SKM-1 (cell line): ENCODE measurements at regions not wholly inside any gene's neighbourhood (a gene's known extent, or its start where the extent isn't known, plus 50 kb on each side); places are given as distances from the start of the nearest gene placed in this dataset.

Experiments
- DNase-seq: peaks from one replicate; lab custom pipeline; 2025; ENCODE audit not compliant: unreplicated experiment; lab: John Stamatoyannopoulos, UW

DNA sequence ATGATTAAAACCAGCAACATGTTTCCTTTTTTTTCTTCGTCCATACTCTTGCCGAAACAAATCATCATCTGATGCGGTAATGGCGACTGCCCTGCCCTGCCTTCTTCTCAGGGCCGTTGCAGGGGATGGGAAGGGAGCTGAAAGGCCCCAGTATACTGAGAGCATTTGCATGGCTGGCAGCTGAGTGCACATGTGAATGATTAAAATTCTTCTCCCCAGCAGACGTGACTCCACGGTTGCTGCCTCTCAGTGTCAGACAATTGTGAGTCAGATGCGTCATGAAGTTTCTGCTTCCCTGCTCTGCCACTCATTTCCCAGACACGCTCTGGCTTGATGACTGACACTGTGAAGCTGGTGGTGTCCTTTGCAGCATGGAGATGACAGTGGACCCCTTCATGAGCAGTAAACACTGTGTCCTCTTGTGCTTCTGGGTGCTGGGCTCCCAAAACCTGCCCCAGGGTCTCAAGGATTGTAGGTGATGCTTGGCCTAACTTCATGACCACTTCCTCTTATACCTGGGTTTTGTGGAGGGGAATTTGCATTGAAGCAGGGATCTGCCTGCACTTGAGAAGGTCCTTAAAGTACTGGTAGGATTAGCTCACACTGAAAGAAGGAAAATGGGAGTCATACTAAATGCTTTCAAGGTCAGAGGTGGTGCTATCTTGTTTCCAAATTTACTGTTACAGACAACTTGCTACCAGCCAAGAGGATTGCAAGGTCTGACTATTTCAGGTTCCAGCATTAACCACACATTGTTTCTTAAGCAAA lies 222.5 kb upstream of the COPS8 start:
- no peak for DNase-seq

DNA sequence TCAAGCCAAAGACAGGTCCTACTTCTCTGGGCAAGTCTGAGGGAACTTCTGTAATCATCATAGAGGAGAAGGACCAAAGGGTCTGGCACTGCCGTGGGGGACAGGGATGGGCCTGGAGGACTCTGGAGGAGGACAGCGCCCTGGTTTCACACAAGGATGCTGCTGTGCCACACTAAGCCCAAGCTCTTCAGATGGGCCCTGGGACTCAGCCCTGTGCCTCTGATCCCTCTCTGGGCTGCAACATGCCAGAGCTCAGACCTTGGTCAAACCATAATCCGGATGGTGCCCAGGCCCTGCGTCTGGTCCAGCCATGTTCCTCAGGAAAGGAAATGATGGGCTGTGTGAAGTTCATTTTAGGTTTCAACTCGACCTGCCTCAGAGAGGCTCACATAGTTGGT lies 222.0 kb upstream of the COPS8 start:
- DNase-seq, result no peak

DNA sequence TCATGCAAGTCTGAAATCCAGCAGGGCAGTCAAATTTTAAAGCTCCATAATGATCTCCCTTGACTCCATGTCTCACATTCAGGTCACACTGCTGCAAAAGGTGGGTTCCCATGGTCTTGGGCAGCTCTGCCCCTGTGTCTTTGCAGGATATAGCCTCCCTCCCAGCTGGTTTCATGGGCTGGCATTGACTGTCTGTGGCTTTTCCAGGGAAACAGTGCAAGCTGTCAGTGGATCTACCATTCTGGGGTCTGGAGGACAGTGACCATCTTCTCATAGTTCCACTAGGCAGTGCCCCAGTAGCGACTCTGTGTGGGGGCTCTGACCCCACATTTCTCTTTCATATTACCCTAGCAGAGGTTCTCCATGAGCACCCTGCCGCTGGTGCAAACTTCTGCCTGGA lies 220.6 kb upstream of the COPS8 start:
- DNase-seq, result no peak

DNA sequence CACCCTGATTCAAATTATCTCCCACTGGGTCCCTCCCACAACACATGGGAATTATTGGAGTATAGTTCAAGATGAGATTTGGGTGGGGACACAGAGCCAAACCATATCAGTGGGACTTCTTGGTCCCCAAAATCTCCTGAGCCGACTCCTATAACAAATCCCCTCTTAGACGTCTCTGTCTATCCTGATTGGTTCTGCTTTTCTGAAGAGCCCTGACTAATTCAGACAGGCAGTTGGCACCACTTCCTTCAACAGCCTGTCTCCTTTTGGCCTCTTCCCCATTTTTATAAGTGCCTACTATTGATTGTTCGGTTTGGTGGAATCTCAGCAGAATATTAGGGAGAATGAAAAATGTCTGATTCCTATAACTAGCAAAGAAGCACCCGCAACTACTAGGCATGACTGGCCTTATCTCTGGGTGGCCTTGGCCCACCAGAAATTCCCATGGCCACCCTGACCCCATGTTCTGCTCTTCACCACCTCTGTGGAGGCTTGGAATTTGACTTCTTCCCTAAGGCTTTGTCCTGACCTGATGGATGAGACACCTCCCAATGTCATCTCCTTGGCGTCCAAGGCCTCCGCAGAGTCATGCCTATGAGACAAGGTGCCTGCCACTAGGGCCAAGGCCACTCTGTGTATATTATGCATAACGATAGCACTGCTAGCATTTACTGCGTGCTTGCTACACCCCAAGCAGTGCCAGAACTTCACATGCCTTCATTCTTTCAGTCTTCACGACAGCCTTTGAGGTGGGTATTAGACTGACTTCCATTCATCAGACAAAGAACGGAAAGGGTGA lies 218.9 kb upstream of the COPS8 start:
- peak; percentile 34 for DNase-seq

DNA sequence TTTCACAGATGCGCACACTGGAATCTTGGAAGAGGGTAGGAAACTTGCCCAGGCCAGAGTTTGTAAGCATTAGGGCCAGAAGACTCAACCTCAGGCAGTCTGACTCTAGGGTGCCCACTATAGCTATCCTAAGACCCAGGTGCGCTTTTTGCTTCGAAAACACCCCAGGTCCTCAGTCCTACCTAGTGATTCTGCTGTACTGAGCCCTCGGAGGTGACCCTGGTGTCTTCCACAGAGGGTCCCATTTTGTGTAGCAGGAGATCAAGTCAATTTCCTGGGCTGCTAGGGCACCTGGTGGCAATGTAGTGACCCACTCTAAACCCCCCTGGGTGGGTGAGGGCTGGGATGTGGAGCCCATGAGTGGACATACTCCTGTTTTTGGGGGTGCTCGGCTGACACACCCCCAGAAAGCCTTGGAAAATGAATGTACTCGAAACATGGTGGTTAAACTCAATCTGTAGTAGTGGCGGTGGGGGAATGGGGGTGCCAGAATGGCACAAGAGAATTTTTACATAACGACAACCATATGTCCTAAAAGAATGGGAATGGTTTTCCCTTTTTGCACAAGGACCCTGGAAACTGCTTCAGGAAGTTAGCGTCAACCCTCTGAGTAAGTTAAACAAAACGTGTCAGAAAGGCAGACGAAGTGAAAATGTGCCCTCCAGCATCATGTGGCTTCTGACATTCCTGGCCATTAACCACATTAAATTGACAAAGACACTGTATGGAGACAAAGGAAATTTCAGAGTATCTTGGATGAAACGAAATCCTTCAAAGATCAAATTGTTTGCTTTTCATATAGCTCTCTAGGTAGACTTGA lies 218.0 kb upstream of the COPS8 start:
- DNase-seq, result no peak

DNA sequence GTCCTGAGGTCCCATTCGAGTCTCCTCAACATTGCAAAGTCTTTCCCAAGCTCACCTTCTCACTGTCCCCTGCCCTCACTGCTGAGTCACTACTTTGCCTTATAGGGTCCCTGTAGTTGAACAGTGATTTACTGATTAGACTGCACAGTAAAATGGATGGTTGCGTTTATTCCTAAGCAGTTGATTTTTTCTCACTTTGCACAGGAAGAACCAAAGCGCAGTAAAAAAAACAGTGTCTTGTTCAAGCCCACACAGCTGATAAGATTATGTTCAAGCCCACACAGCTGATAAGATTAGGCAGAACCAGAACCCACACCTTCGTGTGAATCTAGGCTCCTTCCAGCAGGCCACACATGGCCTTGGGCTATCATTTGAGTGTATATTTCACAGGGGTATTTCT lies 215.3 kb upstream of the COPS8 start:
- no peak for DNase-seq

DNA sequence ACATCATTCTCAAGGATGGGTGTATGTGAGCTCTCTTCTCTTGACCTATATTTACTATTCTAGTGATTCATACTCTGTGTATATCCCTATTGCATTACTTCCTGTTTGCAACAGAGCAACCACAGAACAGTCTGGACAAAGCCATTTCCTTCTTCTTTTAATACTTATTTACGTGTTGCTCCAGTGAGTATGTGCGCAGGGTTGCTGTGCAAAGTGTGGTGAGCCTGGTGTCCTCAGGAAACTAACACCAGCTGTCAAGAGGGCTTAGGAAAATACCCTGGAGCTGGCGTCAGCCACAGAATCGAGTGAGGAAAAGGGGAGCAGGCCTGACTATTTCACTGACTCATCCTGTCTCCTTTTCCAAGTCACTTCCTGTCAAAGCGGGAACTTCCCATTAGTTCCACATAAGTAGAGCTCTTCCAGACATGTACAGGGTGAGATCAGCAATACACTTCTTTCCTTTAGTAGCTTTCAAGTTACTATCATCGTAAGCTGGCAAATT lies 214.1 kb upstream of the COPS8 start:
- peak; percentile 99 for DNase-seq

DNA sequence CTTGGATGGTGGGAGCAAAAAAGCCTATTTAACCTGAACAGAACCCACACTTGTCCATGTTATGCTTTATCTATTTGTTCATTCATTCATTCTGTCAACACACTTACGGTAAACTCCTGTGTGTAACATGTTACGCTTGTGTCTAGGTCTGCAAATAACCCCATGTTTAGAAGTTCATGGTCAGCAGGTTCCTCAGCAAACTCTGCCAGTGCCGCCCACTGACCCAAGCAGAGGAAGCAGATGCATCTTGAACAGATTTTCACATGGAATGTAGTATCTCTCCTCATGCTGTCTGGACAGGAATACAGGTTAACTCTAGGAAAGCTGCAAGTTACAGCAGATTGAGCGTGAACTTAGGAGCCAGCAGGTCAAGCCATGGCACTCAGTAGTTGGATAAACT lies 213.7 kb upstream of the COPS8 start:
- no peak for DNase-seq

DNA sequence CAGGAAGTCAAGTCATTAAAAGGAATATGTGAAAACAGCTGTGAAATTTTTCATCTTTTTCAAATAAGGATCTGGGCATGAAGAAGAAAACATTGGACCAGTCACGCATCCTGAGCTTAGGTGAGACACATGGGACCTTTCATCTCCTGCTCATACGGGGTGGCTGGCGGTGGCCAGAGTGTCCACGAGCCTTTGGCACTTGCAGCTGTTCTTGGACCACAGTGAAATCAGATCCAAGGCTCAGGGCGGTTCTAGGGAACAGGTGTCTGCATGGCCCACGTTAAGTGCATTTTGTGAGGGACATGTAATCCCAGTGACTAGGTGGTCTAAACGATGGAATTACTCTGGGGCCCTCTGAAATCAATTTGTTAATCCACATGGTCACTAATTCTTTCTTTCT lies 212.7 kb upstream of the COPS8 start:
- no peak for DNase-seq

DNA sequence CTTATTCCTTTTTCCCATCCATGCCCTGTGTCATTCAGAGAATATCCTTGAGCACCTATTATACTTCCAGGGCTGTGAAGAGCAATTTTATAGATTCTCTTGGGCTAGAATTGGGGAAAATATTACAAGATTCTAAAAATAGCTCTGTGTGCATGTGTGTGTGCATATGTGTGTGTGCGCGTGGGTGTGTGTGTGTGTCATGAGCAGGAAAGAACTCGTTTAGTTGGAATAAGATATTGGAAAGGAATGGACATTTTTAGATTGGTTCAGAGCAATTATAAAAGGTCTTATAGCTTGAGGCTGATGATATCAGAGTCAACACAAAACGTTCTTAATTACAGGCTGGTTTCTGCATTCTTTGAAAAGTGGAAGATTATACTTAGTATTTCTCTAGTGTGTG lies 212.1 kb upstream of the COPS8 start:
- no peak for DNase-seq

DNA sequence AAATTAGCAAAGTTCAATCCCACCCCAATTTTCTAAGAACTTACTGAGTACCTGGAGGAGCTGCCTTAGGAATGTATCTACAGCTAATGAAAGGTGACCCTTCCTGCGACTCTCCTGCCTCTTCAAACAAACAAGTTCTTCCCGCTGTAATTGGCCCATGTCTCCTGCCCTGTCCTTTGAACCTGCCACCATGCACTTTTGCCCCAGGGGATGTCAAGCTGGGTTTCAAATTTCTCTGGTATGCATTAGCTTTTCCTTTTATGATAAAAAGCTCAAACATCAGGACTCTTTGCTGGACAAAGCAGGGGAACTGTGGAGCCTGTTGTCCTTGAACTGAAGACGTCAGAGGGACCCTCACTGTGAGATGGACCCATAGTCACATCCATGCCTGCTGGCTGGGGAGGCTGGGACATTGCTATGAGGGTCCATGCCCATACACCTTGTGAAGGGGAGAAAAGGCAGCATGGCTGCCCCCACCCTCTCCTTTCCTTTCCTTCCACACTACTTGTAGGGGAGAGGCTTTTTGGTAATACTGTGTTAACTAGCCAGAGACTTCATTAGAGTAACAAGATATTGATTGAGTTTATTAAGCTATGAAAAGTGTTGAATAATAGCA lies 210.7 kb upstream of the COPS8 start:
- no peak for DNase-seq

DNA sequence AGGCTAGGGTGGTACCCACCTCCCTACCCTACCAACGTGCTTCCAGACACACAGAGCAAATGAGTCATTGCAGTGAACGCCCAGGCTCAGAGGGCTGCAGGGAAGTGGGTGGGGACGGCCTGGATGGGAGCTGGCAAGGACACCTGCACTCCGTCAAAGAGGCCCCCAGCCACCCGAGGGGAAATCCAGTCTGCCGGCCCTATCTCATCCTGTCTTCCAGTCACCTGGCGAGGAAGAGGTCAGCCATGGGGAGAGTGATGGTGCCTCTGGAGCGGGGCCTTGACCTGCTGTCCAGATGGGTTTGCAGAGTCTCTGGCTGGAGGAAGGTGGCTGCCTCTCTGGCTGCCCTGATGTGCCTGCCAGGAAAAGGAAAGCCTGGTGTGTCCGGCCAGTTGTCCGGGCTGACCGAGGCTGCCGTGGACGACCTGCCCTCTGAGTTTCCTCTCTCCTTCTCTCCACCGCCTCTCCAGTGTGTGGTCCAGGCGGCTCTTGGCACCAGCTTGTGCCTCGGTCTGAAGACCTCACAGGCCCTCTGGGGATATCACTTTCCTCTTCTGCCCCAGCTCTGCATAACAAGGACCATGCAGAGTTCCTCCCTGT lies 209.7 kb upstream of the COPS8 start:
- no peak for DNase-seq

DNA sequence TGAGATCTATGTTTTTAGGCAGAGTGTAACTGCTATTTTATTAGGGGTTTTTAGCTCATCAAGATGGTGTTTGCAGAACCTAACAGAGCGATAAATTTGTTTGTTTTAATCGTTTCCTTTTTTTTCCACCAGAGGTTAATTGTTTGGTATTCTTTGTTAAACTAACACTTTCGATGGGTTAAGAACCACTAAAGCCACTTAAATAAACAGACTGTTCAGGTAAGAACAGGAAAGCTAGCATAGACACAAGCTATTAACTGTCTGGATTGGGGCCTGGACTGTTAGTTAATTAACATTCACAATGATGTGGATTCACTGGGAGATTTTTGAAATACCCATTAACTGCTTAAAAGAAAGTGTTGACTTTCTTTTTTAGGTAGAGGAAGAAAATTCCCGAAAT lies 209.0 kb upstream of the COPS8 start:
- DNase-seq, result no peak

DNA sequence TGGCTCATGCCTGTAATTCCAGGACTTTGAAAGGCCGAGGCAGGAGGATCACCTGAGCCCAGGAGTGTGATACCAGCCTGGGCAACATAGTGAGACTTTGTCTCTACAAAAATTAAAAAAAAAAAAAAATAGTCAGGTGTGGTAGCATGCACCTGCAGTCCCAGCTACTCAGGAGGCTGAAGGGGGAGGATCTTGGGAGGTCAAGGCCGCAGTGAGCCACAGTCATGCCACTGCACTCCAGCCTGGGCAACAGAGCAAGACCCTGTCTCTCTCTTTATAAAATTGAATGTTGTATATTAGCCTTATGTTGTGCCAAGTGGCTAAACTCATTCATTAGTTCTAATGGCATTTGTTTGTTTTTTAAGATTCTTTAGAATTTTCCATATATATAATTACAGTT lies 207.7 kb upstream of the COPS8 start:
- DNase-seq, result no peak

DNA sequence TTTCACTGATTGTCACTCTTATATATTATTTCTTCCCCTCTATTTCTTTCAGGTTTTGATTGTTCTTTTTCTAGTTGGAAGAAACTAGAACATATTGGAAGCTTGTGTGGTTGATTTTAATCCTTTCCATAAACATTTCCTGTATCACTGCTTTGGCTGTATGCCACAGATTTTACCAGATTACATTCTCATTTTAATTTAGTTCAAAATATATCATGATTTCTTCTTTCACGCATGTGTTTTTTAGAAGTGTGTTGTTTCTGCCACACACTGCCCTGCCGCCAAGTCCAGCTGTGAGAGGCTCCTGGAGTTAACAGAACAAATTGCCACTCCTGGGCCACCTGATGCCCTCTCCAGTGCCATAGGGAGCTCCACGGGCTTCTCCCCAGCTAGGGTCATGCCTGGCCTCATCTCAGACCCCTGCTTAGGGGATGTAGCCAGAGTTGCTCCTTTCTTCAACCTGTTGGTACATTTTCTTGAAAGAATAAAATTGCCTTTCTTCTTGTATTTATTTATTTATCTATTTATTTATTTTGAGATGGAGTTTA lies 206.2 kb upstream of the COPS8 start:
- DNase-seq, result no peak

DNA sequence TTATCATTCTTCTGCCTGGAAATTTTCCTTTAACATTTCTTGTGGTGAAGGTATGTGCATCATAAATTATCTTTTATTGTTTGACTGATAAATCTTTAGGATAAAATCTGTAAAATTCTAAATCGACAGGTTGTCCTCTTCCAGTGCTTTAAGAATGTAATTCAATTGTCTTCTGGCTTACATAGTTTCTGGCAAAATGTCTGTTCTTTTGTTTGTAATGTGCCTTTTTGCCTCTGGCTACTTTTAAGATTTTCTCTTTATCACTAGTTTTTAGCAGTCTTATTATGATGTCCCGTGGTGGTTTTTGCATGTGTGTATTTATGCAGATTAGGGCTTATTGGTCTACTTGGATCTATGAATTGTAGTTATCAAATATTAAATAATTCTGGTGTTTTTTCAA lies 203.6 kb upstream of the COPS8 start:
- no peak for DNase-seq

DNA sequence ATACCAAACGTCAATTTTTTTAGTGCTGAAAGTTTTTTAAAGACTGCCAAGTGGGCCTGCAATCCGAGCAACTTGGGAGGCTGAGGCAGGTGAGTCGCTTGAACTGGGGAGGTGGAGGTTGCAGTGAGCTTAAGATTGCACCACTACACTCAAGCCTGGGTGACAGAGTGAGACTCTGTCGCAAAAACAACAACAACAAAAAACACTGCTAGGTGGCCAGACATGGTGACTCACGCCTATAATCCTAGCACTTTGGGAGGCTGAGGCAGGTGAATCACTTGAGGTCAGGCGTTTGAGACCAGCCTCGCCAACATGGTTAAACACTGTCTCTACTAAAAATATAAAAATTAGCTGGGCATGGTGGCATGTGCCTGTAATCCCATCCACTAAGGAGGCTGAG lies 202.8 kb upstream of the COPS8 start:
- no peak for DNase-seq

DNA sequence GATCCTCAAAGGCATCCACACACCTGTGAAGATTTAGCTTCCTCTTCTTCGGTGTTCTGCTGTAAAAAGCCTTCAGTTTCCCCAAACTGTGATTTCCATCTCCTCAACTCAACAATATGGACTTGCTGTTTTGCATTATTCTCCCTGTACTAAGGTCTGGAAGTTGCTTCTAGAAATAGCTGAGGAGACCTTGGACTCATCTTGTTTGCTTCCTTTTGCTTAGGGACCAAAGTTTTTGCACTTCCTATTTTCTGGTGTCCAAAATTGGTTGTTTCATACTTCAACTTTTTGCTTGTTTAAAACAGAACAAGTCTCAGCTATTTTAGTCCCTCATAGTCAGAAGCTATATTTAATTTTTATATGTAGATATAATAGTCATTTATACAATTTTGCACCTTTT lies 201.9 kb upstream of the COPS8 start:
- DNase-seq, result no peak

DNA sequence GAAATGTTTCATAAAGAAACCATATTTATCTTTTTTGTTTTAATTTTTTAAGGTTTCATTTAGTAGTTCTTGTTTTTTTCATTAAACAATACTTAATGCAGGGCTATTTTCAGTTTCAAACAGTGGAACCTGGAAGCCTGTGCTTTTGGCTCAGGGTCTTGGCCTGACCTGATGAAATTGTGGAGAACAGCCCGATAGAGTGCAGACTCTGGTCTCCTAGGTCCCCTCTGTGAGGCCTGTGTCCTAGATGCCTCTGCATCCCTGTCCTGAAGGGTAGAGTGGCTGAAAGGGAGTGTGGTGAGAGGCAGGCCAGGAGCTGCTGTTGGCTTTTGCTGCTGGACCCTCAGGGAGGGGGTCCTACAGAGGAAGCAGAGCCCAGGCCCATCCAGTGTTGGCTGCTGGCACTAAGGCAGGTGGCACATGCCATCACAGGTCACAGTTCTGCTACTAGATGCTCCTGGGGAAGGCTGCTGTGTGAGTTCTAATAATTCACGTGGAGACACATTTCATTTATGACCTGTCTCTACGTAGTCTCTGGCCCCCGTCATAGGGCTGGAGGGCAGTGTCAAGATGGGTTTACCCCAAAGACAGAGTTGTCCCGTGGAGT lies 201.0 kb upstream of the COPS8 start:
- DNase-seq, result no peak

DNA sequence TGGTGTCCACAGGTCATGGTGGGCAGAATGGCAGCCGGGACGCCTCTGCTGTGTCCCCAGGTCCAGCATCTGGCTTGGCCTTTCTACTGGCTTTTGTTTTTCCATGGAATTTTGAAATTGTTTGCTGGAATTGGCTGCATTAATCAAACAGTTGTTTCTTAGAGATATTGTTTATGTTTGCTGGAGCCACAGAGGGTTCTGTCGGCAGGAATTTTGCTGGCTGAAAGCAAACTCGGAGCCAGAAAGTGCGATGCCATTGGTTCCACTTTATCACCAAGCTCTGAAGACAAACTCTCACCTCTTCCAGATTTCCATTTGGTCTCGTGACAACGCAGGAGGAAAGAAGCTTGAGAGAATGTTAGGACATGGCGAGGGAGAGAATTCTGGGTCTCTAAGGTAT lies 199.2 kb upstream of the COPS8 start:
- no peak for DNase-seq
